ENCODE measurements at regions not wholly inside any gene's neighbourhood (a gene's known extent, or its start where the extent isn't known, plus 50 kb on each side); places are given as distances from the start of the nearest gene placed in this dataset.

- no peak overlapping the region for H3K27ac ChIP-seq (ENCODE audit: low read depth, low read length)
- H3K4me1 ChIP-seq (ENCODE audit: control insufficient read depth in 5 of 5, insufficient read depth in 5 of 5, low read length in 5 of 5), result peaks cover 0 to 23% (median 21%) of the 10 kb centered on the region in 5 donors
- no peak overlapping the region for H3K4me3 ChIP-seq (ENCODE audit: low read depth in 1 of 5, low read length in 5 of 5)
- no peaks in the 10 kb centered on the region for H3K36me3 ChIP-seq (ENCODE audit: control insufficient read depth in 5 of 5, insufficient read depth in 5 of 5, low read length in 5 of 5)
- H3K27me3 ChIP-seq (ENCODE audit: control insufficient read depth in 5 of 5, insufficient read depth in 4 of 5, low read length in 5 of 5), result no peaks in the 10 kb centered on the region
- H3K9me3 ChIP-seq (ENCODE audit: control insufficient read depth in 5 of 5, low read length in 5 of 5), result no peaks in the 10 kb centered on the region
- H3K9ac ChIP-seq (ENCODE audit: low read length in 5 of 5), result no peak overlapping the region
These were observed 399.8 kb upstream of the PIK3R1 start for GRCh38 chr5:67815455-67816391.

GRCh38 chr5:67814569-67815311 lies 400.8 kb upstream of the PIK3R1 start:
- Histone ChIP-seq H3K36me3 (ENCODE audit: control insufficient read depth in 5 of 5, insufficient read depth in 5 of 5, low read length in 5 of 5) (no peaks in the 10 kb centered on the region), H3K9ac (ENCODE audit: low read length in 5 of 5) (no peak overlapping the region), H3K9me3 (ENCODE audit: control insufficient read depth in 5 of 5, low read length in 5 of 5) (no peaks in the 10 kb centered on the region), H3K27me3 (ENCODE audit: control insufficient read depth in 5 of 5, insufficient read depth in 4 of 5, low read length in 5 of 5) (no peaks in the 10 kb centered on the region), H3K4me1 (ENCODE audit: control insufficient read depth in 5 of 5, insufficient read depth in 5 of 5, low read length in 5 of 5) (peaks cover 0 to 23% (median 21%) of the 10 kb centered on the region in 5 donors), H3K27ac (ENCODE audit: low read depth, low read length) (no peak overlapping the region), H3K4me3 (ENCODE audit: low read depth in 1 of 5, low read length in 5 of 5) (no peak overlapping the region)

GRCh38 chr5:67813877-67814539 lies 401.5 kb upstream of the PIK3R1 start:
- Histone ChIP-seq H3K36me3 (ENCODE audit: control insufficient read depth in 5 of 5, insufficient read depth in 5 of 5, low read length in 5 of 5) (no peaks in the 10 kb centered on the region), H3K27me3 (ENCODE audit: control insufficient read depth in 5 of 5, insufficient read depth in 4 of 5, low read length in 5 of 5) (no peaks in the 10 kb centered on the region), H3K9me3 (ENCODE audit: control insufficient read depth in 5 of 5, low read length in 5 of 5) (no peaks in the 10 kb centered on the region), H3K4me1 (ENCODE audit: control insufficient read depth in 5 of 5, insufficient read depth in 5 of 5, low read length in 5 of 5) (peaks cover 0 to 23% (median 21%) of the 10 kb centered on the region in 5 donors), H3K9ac (ENCODE audit: low read length in 5 of 5) (no peak overlapping the region), H3K27ac (ENCODE audit: low read depth, low read length) (no peak overlapping the region), H3K4me3 (ENCODE audit: low read depth in 1 of 5, low read length in 5 of 5) (no peak overlapping the region)

- no peak overlapping the region for H3K4me3 ChIP-seq (ENCODE audit: low read depth in 1 of 5, low read length in 5 of 5)
- no peak overlapping the region for H3K27ac ChIP-seq (ENCODE audit: low read depth, low read length)
- no peak overlapping the region for H3K9ac ChIP-seq (ENCODE audit: low read length in 5 of 5)
- no peaks in the 10 kb centered on the region for H3K27me3 ChIP-seq (ENCODE audit: control insufficient read depth in 5 of 5, insufficient read depth in 4 of 5, low read length in 5 of 5)
- no peaks in the 10 kb centered on the region for H3K9me3 ChIP-seq (ENCODE audit: control insufficient read depth in 5 of 5, low read length in 5 of 5)
- H3K36me3 ChIP-seq (ENCODE audit: control insufficient read depth in 5 of 5, insufficient read depth in 5 of 5, low read length in 5 of 5), result no peaks in the 10 kb centered on the region
- H3K4me1 ChIP-seq (ENCODE audit: control insufficient read depth in 5 of 5, insufficient read depth in 5 of 5, low read length in 5 of 5), result peaks cover 0 to 9% (median 9%) of the 10 kb centered on the region in 5 donors
These were observed 406.0 kb upstream of the PIK3R1 start for GRCh38 chr5:67809589-67809988.

- Histone ChIP-seq H3K9me3 (ENCODE audit: control insufficient read depth in 5 of 5, low read length in 5 of 5) (peaks cover 0 to 3% (median 0%) of the 10 kb centered on the region in 5 donors), H3K27me3 (ENCODE audit: control insufficient read depth in 5 of 5, insufficient read depth in 4 of 5, low read length in 5 of 5) (no peaks in the 10 kb centered on the region), H3K36me3 (ENCODE audit: control insufficient read depth in 5 of 5, insufficient read depth in 5 of 5, low read length in 5 of 5) (no peaks in the 10 kb centered on the region), H3K9ac (ENCODE audit: low read length in 5 of 5) (no peak overlapping the region), H3K4me1 (ENCODE audit: control insufficient read depth in 5 of 5, insufficient read depth in 5 of 5, low read length in 5 of 5) (peaks cover 0 to 5% (median 0%) of the 10 kb centered on the region in 5 donors), H3K4me3 (ENCODE audit: low read depth in 1 of 5, low read length in 5 of 5) (no peak overlapping the region), H3K27ac (ENCODE audit: low read depth, low read length) (no peak overlapping the region)
These were observed 407.2 kb upstream of the PIK3R1 start for GRCh38 chr5:67808340-67808739.

- H3K27ac ChIP-seq (ENCODE audit: low read depth, low read length), result no peak overlapping the region
- no peaks in the 10 kb centered on the region for H3K36me3 ChIP-seq (ENCODE audit: control insufficient read depth in 5 of 5, insufficient read depth in 5 of 5, low read length in 5 of 5)
- no peaks in the 10 kb centered on the region for H3K27me3 ChIP-seq (ENCODE audit: control insufficient read depth in 5 of 5, insufficient read depth in 4 of 5, low read length in 5 of 5)
- peaks cover 0 to 3% (median 0%) of the 10 kb centered on the region in 5 donors for H3K9me3 ChIP-seq (ENCODE audit: control insufficient read depth in 5 of 5, low read length in 5 of 5)
- peaks cover 0 to 5% (median 0%) of the 10 kb centered on the region in 5 donors for H3K4me1 ChIP-seq (ENCODE audit: control insufficient read depth in 5 of 5, insufficient read depth in 5 of 5, low read length in 5 of 5)
- no peak overlapping the region for H3K4me3 ChIP-seq (ENCODE audit: low read depth in 1 of 5, low read length in 5 of 5)
- H3K9ac ChIP-seq (ENCODE audit: low read length in 5 of 5), result no peak overlapping the region
These were observed 408.1 kb upstream of the PIK3R1 start for GRCh38 chr5:67807439-67807888.

GRCh38 chr5:67806654-67807438 lies 408.7 kb upstream of the PIK3R1 start:
- Histone ChIP-seq H3K4me3 (ENCODE audit: low read depth in 1 of 5, low read length in 5 of 5) (no peak overlapping the region), H3K36me3 (ENCODE audit: control insufficient read depth in 5 of 5, insufficient read depth in 5 of 5, low read length in 5 of 5) (no peaks in the 10 kb centered on the region), H3K9me3 (ENCODE audit: control insufficient read depth in 5 of 5, low read length in 5 of 5) (peaks cover 0 to 3% (median 0%) of the 10 kb centered on the region in 5 donors), H3K27ac (ENCODE audit: low read depth, low read length) (no peak overlapping the region), H3K4me1 (ENCODE audit: control insufficient read depth in 5 of 5, insufficient read depth in 5 of 5, low read length in 5 of 5) (peaks cover 0 to 5% (median 0%) of the 10 kb centered on the region in 5 donors), H3K27me3 (ENCODE audit: control insufficient read depth in 5 of 5, insufficient read depth in 4 of 5, low read length in 5 of 5) (no peaks in the 10 kb centered on the region), H3K9ac (ENCODE audit: low read length in 5 of 5) (no peak overlapping the region)

- no peak overlapping the region for H3K9ac ChIP-seq (ENCODE audit: low read length in 5 of 5)
- no peak overlapping the region for H3K4me3 ChIP-seq (ENCODE audit: low read depth in 1 of 5, low read length in 5 of 5)
- H3K9me3 ChIP-seq (ENCODE audit: control insufficient read depth in 5 of 5, low read length in 5 of 5), result peaks cover 0 to 3% (median 0%) of the 10 kb centered on the region in 5 donors
- H3K27ac ChIP-seq (ENCODE audit: low read depth, low read length), result no peak overlapping the region
- H3K36me3 ChIP-seq (ENCODE audit: control insufficient read depth in 5 of 5, insufficient read depth in 5 of 5, low read length in 5 of 5), result no peaks in the 10 kb centered on the region
- peaks cover 0 to 9% (median 0%) of the 10 kb centered on the region in 5 donors for H3K4me1 ChIP-seq (ENCODE audit: control insufficient read depth in 5 of 5, insufficient read depth in 5 of 5, low read length in 5 of 5)
- H3K27me3 ChIP-seq (ENCODE audit: control insufficient read depth in 5 of 5, insufficient read depth in 4 of 5, low read length in 5 of 5), result no peaks in the 10 kb centered on the region
These were observed 409.7 kb upstream of the PIK3R1 start for GRCh38 chr5:67805666-67806348.

- no peak overlapping the region for H3K9ac ChIP-seq (ENCODE audit: low read length in 5 of 5)
These were observed 412.8 kb upstream of the PIK3R1 start for GRCh38 chr5:67802766-67803165.

More at GRCh38 chr5:67802766-67803165, 412.8 kb upstream of the PIK3R1 start:
- H3K27ac ChIP-seq (ENCODE audit: low read depth, low read length), result no peak overlapping the region
- H3K4me3 ChIP-seq (ENCODE audit: low read depth in 1 of 5, low read length in 5 of 5), result no peak overlapping the region
- no peaks in the 10 kb centered on the region for H3K27me3 ChIP-seq (ENCODE audit: control insufficient read depth in 5 of 5, insufficient read depth in 4 of 5, low read length in 5 of 5)
- H3K9me3 ChIP-seq (ENCODE audit: control insufficient read depth in 5 of 5, low read length in 5 of 5), result peaks cover 0 to 3% (median 0%) of the 10 kb centered on the region in 5 donors
- peaks cover 0 to 21% (median 7%) of the 10 kb centered on the region in 5 donors for H3K4me1 ChIP-seq (ENCODE audit: control insufficient read depth in 5 of 5, insufficient read depth in 5 of 5, low read length in 5 of 5)
- H3K36me3 ChIP-seq (ENCODE audit: control insufficient read depth in 5 of 5, insufficient read depth in 5 of 5, low read length in 5 of 5), result no peaks in the 10 kb centered on the region

Measured in subcutaneous abdominal adipose tissue (tissue), 5 donors.